Ishikawa (cell line): ENCODE measurements at regions not wholly inside any gene's neighbourhood (a gene's known extent, or its start where the extent isn't known, plus 50 kb on each side); places are given as distances from the start of the nearest gene placed in this dataset.

Source experiments
- CEBPB ChIP-seq: IDR thresholded peaks from 2 replicates; pipeline ENCODE4 v1.6.1; 2012
- CREB1 ChIP-seq: IDR thresholded peaks from 2 replicates; pipeline ENCODE4 v1.6.1; 2012; ENCODE audit warnings: low read depth
- EGR1 ChIP-seq: IDR thresholded peaks from 2 replicates; pipeline ENCODE4 v1.6.1; 2012
- EP300 ChIP-seq: IDR thresholded peaks from 2 replicates; pipeline ENCODE4 v1.6.1; 2012; ENCODE audit warnings: borderline replicate concordance
- FOXM1 ChIP-seq: IDR thresholded peaks from 2 replicates; pipeline ENCODE4 v1.6.1; 2012; ENCODE audit warnings: low read depth, borderline replicate concordance
- NFIC ChIP-seq: IDR thresholded peaks from 2 replicates; pipeline ENCODE4 v1.6.1; 2012
- RAD21 ChIP-seq: IDR thresholded peaks from 2 replicates; pipeline ENCODE4 v1.6.1; 2012; ENCODE audit warnings: low read depth
- TAF1 ChIP-seq: IDR thresholded peaks from 2 replicates; pipeline ENCODE4 v1.6.1; 2012; ENCODE audit warnings: low read depth, mild to moderate bottlenecking
- TCF12 ChIP-seq: IDR thresholded peaks from 2 replicates; pipeline ENCODE4 v1.6.1; 2012; ENCODE audit warnings: low read depth
- TEAD4 ChIP-seq: IDR thresholded peaks from 2 replicates; pipeline ENCODE4 v1.6.1; 2012
- YY1 ChIP-seq: IDR thresholded peaks from 2 replicates; pipeline ENCODE4 v1.6.1; 2012; ENCODE audit warnings: low read depth
- ZBTB7A ChIP-seq: IDR thresholded peaks from 2 replicates; pipeline ENCODE4 v1.6.1; 2012; ENCODE audit warnings: low read depth
- TF ChIP-seq, protein P1 (sequence below): IDR thresholded peaks from 2 replicates; pipeline ENCODE4 v1.6.1; 2012; ENCODE audit warnings: low read depth, mild to moderate bottlenecking
- TF ChIP-seq, protein P2 (sequence below): IDR thresholded peaks from 2 replicates; pipeline ENCODE4 v1.6.1; 2012
- TF ChIP-seq, protein P3 (sequence below): IDR thresholded peaks from 2 replicates; pipeline ENCODE4 v1.6.1; 2012

DNA sequence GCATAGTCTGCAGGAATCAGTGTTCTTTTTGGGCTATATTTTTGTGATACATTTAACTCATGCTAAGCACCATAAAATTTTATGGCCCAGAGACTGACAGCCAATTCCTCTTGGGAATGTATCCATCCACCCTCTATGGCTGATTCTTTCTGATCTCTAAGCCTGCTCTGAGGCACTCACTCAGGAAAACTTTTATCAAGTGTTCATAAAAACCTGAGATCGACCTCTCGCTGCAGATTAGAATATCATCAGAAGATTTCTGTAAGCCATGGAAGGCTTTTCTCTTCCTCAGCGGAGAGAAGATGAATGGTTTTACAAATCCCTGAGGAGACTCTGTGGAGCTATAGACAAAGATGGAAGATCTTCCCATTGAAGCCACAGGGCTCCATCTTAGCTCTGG, 489.8 kb upstream of the GHITM start:
- TF ChIP-seq TEAD4 (no peak), EGR1 (no peak), TAF1 (no peak), TCF12 (no peak), YY1 (no peak), ZBTB7A (no peak), CEBPB (no peak), NFIC (no peak), CREB1 (no peak), FOXM1 (no peak), EP300 (no peak), RAD21 (no peak)
- TF ChIP-seq, protein P1, sequence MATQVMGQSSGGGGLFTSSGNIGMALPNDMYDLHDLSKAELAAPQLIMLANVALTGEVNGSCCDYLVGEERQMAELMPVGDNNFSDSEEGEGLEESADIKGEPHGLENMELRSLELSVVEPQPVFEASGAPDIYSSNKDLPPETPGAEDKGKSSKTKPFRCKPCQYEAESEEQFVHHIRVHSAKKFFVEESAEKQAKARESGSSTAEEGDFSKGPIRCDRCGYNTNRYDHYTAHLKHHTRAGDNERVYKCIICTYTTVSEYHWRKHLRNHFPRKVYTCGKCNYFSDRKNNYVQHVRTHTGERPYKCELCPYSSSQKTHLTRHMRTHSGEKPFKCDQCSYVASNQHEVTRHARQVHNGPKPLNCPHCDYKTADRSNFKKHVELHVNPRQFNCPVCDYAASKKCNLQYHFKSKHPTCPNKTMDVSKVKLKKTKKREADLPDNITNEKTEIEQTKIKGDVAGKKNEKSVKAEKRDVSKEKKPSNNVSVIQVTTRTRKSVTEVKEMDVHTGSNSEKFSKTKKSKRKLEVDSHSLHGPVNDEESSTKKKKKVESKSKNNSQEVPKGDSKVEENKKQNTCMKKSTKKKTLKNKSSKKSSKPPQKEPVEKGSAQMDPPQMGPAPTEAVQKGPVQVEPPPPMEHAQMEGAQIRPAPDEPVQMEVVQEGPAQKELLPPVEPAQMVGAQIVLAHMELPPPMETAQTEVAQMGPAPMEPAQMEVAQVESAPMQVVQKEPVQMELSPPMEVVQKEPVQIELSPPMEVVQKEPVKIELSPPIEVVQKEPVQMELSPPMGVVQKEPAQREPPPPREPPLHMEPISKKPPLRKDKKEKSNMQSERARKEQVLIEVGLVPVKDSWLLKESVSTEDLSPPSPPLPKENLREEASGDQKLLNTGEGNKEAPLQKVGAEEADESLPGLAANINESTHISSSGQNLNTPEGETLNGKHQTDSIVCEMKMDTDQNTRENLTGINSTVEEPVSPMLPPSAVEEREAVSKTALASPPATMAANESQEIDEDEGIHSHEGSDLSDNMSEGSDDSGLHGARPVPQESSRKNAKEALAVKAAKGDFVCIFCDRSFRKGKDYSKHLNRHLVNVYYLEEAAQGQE: no peak
- TF ChIP-seq, protein P2, sequence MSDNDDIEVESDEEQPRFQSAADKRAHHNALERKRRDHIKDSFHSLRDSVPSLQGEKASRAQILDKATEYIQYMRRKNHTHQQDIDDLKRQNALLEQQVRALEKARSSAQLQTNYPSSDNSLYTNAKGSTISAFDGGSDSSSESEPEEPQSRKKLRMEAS: no peak
- TF ChIP-seq, protein P3, sequence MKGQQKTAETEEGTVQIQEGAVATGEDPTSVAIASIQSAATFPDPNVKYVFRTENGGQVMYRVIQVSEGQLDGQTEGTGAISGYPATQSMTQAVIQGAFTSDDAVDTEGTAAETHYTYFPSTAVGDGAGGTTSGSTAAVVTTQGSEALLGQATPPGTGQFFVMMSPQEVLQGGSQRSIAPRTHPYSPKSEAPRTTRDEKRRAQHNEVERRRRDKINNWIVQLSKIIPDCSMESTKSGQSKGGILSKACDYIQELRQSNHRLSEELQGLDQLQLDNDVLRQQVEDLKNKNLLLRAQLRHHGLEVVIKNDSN: no peak

DNA sequence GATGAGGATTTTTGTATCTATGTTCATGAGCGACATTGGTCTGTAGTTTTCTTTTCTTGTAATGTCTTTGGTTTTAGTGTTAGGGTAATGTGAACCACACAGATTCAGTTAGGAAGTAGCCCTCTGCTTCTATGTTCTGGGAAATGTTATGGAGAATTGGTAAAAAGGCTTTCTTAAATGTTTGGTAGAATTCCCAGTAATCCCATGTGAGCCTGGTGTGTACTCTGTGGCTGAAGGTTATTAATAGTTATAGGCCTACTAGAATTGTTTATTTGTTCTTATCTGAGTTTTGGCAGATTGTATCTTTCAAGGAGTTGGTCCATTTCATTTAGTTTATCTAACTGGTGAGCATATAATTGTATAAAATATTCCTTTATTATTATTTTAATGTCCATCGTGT, 484.6 kb upstream of the GHITM start:
- TF ChIP-seq TAF1 (no peak), CEBPB (no peak), ZBTB7A (no peak), TEAD4 (no peak), EGR1 (no peak), RAD21 (no peak), CREB1 (no peak), YY1 (no peak), FOXM1 (no peak), NFIC (no peak)
- TF ChIP-seq, protein P1: no peak
- TF ChIP-seq, protein P3: no peak
- TF ChIP-seq, protein P2: no peak

DNA sequence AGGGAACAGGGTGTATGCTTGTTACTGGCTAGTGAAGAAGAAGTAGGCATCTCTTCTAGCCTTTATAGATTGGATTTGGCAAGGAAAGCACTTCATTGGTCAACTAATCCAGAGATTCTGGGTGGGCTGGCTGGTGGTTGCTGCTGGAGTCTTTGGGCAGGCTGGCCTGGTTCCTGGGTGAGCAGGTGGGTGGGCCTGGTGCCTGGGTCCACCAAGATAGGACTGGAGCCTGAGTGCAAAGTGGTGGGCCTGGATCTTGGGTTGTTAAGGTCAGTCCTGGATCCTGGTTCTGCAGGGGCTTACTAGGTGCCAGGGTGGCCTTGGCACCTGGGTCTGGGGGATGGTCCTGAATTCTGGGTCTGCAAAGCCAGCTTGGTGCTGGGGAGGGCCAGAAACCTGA, 482.4 kb upstream of the GHITM start:
- TF ChIP-seq, protein P3: no peak
- TF ChIP-seq EP300 (no peak), NFIC (no peak), TCF12 (no peak), ZBTB7A (no peak), CEBPB (no peak), CREB1 (no peak), FOXM1 (no peak), YY1 (no peak), TAF1 (no peak)
- TF ChIP-seq, protein P1: no peak
- TF ChIP-seq, protein P2: no peak

DNA sequence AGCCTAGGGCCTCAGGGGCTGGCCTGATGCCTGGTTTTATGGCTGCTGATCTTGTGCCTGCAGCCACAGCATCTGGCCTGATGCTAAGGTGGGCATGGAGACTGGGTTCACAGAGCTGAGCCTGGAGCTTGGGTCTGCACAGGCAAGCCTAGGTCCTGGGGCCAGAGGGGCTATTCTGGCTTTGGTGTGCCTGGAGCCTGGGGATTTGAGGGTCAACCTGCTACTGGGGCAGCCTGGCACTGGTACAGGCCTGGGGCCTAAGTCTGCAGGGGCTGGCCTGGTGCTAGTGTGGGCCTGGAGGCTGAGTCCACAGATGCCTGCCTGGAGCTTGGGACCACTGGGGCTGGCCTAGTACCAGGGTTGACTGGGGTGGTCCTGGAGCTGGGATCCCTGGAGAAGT, 481.8 kb upstream of the GHITM start:
- no peak for TF ChIP-seq YY1
- TF ChIP-seq EGR1: no peak
- no peak for TF ChIP-seq TEAD4
- TF ChIP-seq, protein P1: no peak
- no peak for TF ChIP-seq RAD21
- TF ChIP-seq, protein P2: no peak
- TF ChIP-seq EP300: no peak
- TF ChIP-seq, protein P3: no peak
- TF ChIP-seq CEBPB: no peak
- no peak for TF ChIP-seq NFIC
- TF ChIP-seq ZBTB7A: no peak
- TF ChIP-seq TAF1: no peak
